ENCODE measurements at regions not wholly inside any gene's neighbourhood (a gene's known extent, or its start where the extent isn't known, plus 50 kb on each side); places are given as distances from the start of the nearest gene placed in this dataset.
"Not testable (repeated sequence)": the region's sequence is repeated elsewhere in the genome, so short reads cannot be mapped to it uniquely, and the experiment has no call there.

DNA sequence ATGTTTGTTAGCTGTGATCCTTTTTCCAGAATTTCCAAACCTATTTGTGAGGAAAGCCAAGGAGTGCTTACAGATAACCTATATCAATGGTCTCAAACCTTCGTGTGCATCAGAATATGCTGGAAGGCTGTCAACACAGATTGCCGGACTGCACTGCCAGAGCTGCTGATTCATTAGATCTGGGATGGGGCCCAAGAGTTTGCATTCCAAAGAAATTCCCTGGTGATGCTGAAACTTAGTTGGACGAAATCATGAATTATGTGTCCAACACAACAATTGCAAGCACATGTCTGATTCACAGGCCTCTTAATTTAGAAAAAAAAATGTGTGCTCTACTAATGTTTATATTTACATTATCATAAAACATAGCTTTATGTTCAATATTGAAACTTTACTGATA is 544.0 kb upstream of the AMOT start:
- Histone ChIP-seq H3K36me3 (no peaks in the 10 kb centered on the region), H3K4me3 (no peak overlapping the region), H3K4me1 (no peaks in the 10 kb centered on the region), H3K9me3 (no peaks in the 10 kb centered on the region), H3K27ac (no peak overlapping the region), H3K27me3 (no peaks in the 10 kb centered on the region)
- WGBS, 2 donors (ENCODE audit: low coverage in 1 of 2), result 0 to 5% methylated on average over 1 to 3 of the region's 3 CpGs
- ATAC-seq, result peak; percentile 43
- TF ChIP-seq EP300 (IDR thresholded peaks at IDR 0.05), result no peak
- TF ChIP-seq, protein P1, sequence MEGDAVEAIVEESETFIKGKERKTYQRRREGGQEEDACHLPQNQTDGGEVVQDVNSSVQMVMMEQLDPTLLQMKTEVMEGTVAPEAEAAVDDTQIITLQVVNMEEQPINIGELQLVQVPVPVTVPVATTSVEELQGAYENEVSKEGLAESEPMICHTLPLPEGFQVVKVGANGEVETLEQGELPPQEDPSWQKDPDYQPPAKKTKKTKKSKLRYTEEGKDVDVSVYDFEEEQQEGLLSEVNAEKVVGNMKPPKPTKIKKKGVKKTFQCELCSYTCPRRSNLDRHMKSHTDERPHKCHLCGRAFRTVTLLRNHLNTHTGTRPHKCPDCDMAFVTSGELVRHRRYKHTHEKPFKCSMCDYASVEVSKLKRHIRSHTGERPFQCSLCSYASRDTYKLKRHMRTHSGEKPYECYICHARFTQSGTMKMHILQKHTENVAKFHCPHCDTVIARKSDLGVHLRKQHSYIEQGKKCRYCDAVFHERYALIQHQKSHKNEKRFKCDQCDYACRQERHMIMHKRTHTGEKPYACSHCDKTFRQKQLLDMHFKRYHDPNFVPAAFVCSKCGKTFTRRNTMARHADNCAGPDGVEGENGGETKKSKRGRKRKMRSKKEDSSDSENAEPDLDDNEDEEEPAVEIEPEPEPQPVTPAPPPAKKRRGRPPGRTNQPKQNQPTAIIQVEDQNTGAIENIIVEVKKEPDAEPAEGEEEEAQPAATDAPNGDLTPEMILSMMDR (IDR thresholded peaks at IDR 0.05), result no peak
- no peak for TF ChIP-seq POLR2AphosphoS5 (IDR thresholded peaks at IDR 0.05)
- TF ChIP-seq POLR2A (IDR thresholded peaks at IDR 0.05), result no peak

DNA sequence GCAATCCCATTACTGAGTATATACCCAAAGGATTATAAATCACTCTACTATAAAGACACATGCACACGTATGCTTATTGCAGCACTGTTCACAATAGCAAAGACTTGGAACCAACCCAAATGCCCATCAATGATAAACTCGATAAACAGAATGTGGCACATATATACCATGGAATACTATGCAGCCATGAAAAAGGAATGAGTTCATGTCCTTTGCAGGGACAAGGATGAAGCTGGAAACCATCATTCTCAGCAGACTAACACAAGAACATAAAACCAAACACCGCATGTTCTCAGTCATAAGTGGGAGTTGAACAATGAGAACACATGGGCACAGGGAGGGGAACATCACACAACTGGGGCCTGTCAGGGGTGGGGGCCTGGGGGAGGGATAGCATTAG is 532.8 kb upstream of the AMOT start:
- 41 to 100% methylated on average over 2 of the region's 3 CpGs for WGBS, 2 donors (ENCODE audit: low coverage in 1 of 2)
- not testable (repeated sequence) for H3K4me1 ChIP-seq, H3K36me3 ChIP-seq, H3K27ac ChIP-seq, H3K27me3 ChIP-seq, H3K4me3 ChIP-seq, H3K9me3 ChIP-seq, ATAC-seq

DNA sequence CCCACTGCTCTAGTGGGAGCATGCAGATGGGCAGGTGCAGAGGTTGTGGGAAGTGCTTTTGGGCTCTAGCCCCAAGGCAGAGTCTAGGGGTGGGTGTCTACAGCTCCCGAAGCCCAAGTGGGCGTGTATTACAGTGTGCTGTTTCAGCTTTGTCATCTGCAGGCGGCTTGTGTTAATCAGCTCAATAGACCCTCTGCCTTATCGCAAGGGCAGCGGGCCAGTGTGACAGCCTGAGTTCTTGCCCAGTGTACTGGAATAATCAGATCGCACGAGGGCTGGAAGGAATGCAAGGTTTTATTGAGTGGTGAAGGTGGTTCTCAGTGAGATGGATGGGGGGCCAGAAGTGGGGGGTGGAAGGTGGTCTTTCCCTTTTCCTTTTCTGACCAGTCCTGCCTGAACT is 529.4 kb upstream of the AMOT start:
- no peaks in the 10 kb centered on the region for H3K9me3 ChIP-seq
- H3K4me3 ChIP-seq, result no peak overlapping the region
- H3K4me1 ChIP-seq, result no peaks in the 10 kb centered on the region
- no peaks in the 10 kb centered on the region for H3K36me3 ChIP-seq
- H3K27me3 ChIP-seq, result no peaks in the 10 kb centered on the region
- WGBS, 2 donors (ENCODE audit: low coverage in 1 of 2), result 58 to 100% methylated on average over 1 to 3 of the region's 7 CpGs
- TF ChIP-seq EP300 (IDR thresholded peaks at IDR 0.05) (no peak), POLR2AphosphoS5 (IDR thresholded peaks at IDR 0.05) (no peak), POLR2A (IDR thresholded peaks at IDR 0.05) (no peak)
- TF ChIP-seq, protein P1 (IDR thresholded peaks at IDR 0.05), result no peak
- ATAC-seq, result no peak
- no peak overlapping the region for H3K27ac ChIP-seq

DNA sequence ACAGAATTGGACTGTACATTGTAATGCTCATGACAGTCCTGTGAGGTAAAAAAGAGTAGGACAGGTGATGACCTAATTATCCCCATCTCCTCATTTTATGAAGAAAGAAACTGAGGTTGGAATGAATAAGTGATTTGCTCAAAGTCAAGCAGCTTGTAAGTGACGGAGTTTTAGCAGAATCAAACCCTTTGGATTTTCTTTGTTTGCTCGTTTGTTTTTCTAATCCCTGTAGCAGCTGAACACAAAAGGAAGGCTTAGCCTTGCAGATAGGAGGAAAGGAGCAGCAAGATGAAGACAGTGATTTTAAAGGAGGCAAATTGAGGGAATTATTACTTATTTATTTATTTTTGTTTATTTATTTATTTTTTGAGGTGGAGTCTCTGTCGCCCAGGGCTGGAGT is 528.4 kb upstream of the AMOT start:
- 75 to 76% methylated on average over 3 of the region's 3 CpGs for WGBS, 2 donors (ENCODE audit: low coverage in 1 of 2)
- no peaks in the 10 kb centered on the region for H3K27me3 ChIP-seq
- no peak for ATAC-seq

DNA sequence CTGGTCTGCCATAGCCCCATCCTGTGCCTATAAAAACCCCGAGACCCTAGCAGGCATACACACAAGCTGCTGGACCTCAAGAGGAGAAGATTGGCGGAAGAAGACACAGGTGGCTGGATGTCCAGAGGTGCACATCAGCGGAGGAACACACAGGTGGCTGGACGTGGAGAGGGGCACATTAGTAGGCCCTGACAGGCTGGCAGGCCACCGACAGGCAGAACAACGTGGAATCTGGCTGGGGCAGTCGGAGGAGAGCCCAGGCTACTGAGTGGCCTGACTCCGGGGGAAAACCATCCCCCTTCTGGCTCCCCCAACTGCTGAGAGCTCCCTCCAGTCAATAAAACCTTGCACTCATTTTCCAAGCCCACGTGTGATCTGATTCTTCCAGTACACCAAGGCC is 512.5 kb upstream of the AMOT start:
- H3K27me3 ChIP-seq, result no peaks in the 10 kb centered on the region
- no peak overlapping the region for H3K4me3 ChIP-seq
- no peak overlapping the region for H3K27ac ChIP-seq
- TF ChIP-seq, protein P1 (IDR thresholded peaks at IDR 0.05), result no peak
- TF ChIP-seq POLR2A (IDR thresholded peaks at IDR 0.05) (no peak), EP300 (IDR thresholded peaks at IDR 0.05) (no peak), POLR2AphosphoS5 (IDR thresholded peaks at IDR 0.05) (no peak)
- H3K4me1 ChIP-seq, result no peaks in the 10 kb centered on the region
- no peak for ATAC-seq
- no peaks in the 10 kb centered on the region for H3K9me3 ChIP-seq
- WGBS, 2 donors (ENCODE audit: low coverage in 1 of 2), result 81% methylated on average over 7 of the region's 9 CpGs; no CpG with 5 or more reads in 1 of the 2 donors
- no peaks in the 10 kb centered on the region for H3K36me3 ChIP-seq

More for the DNA sequence above, 528.4 kb upstream of the AMOT start:
- Histone ChIP-seq H3K9me3 (no peaks in the 10 kb centered on the region), H3K27ac (no peak overlapping the region), H3K36me3 (no peaks in the 10 kb centered on the region), H3K4me1 (no peaks in the 10 kb centered on the region), H3K4me3 (no peak overlapping the region)
- TF ChIP-seq POLR2AphosphoS5 (IDR thresholded peaks at IDR 0.05) (no peak), EP300 (IDR thresholded peaks at IDR 0.05) (no peak), POLR2A (IDR thresholded peaks at IDR 0.05) (no peak)
- TF ChIP-seq, protein P1 (IDR thresholded peaks at IDR 0.05), result no peak

DNA sequence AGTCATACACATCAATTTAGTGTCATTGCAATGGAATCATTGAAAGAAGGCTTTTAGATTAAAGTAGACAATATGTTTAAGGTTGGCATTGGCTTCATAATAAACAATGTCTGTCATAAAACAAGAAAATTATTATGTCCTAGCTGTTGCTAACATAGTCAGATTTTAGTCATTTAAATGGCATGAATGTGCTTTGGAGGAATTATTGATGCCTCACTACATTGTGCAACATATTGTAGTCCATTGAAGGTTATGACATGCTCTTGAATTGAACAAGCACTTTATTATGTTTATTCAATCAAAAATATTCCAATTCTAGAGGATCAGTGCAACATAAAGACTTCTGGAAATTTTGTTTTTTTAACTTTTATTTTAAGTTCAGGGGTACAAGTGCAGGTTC is 489.8 kb upstream of the AMOT start:
- no peak for ATAC-seq
- Histone ChIP-seq H3K4me1 (no peaks in the 10 kb centered on the region), H3K36me3 (no peaks in the 10 kb centered on the region), H3K4me3 (no peak overlapping the region), H3K9me3 (no peaks in the 10 kb centered on the region), H3K27me3 (no peaks in the 10 kb centered on the region), H3K27ac (no peak overlapping the region)
- TF ChIP-seq POLR2AphosphoS5 (IDR thresholded peaks at IDR 0.05), result no peak
- no peak for TF ChIP-seq POLR2A (IDR thresholded peaks at IDR 0.05)
- TF ChIP-seq, protein P1 (IDR thresholded peaks at IDR 0.05), result no peak
- no peak for TF ChIP-seq EP300 (IDR thresholded peaks at IDR 0.05)

Data from gastroesophageal sphincter (tissue), 4 donors.